Glutamatergic neuron (in vitro differentiated cells): ENCODE measurements at regions not wholly inside any gene's neighbourhood (a gene's known extent, or its start where the extent isn't known, plus 50 kb on each side); places are given as distances from the start of the nearest gene placed in this dataset.

Experiments
- DNase-seq: peaks from one replicate; pipeline ENCODE4 v3.0.0; 2022
- H3K27ac Mint-ChIP-seq: one replicate; pipeline ENCODE4 v1.8.0; 2020; ENCODE audit warnings: mild to moderate bottlenecking, mixed read lengths, inconsistent platforms; ENCODE audit not compliant: unreplicated experiment
- H3K27me3 Mint-ChIP-seq: one replicate; pipeline ENCODE4 v1.8.0; 2020; ENCODE audit warnings: mild to moderate bottlenecking, moderate library complexity, mixed read lengths, inconsistent platforms; ENCODE audit not compliant: unreplicated experiment
- H3K36me3 Mint-ChIP-seq: one replicate; pipeline ENCODE4 v1.8.0; 2020; ENCODE audit warnings: mild to moderate bottlenecking, mixed read lengths, inconsistent platforms; ENCODE audit not compliant: unreplicated experiment
- H3K4me1 Mint-ChIP-seq: one replicate; pipeline ENCODE4 v1.8.0; 2020; ENCODE audit warnings: mild to moderate bottlenecking, low read depth, mixed read lengths, inconsistent platforms; ENCODE audit not compliant: unreplicated experiment
- H3K4me3 Mint-ChIP-seq: one replicate; pipeline ENCODE4 v1.8.0; 2020; ENCODE audit warnings: mild to moderate bottlenecking, mixed read lengths, inconsistent platforms; ENCODE audit not compliant: unreplicated experiment
- H3K9me3 Mint-ChIP-seq: one replicate; pipeline ENCODE4 v1.8.0; 2020; ENCODE audit warnings: mild to moderate bottlenecking, moderate library complexity, mixed read lengths, inconsistent platforms; ENCODE audit not compliant: unreplicated experiment
- CTCF ChIP-seq: fragments of 200-600 bp; sonication (generic); IDR thresholded peaks from one replicate; pipeline ENCODE4 v1.5.0; 2021; ENCODE audit not compliant: partially characterized antibody, unreplicated experiment

- Mint-ChIP-seq H3K9me3 (no peaks in the 10 kb centered on the region), H3K27ac (no peak overlapping the region), H3K36me3 (no peaks in the 10 kb centered on the region), H3K27me3 (no peaks in the 10 kb centered on the region), H3K4me3 (no peak overlapping the region), H3K4me1 (peaks cover 4% of the 10 kb centered on the region)
- DNase-seq, result no peak
- no peak for TF ChIP-seq CTCF
Observed at GRCh38 chr2:66704786-66705185, 269.9 kb downstream of the MEIS1 start.

DNA sequence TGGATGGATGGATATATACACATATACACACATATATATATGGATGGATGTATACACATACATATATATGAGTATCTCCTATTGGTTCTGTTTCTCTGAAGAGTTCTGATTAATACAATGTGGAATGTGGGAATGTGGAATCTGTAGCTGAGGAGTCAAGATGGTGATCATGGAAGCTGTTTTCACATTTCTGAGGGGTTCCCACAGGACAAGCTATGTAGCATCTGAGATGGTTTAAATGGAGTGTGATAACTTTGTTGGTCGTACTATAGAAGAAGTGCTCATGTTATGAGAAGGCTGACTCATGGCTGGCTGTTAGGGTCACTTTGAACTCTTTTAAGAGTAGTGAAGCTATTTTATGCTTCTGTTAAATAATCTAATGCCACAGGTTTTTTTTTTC lies 279.7 kb downstream of the MEIS1 start:
- no peak for DNase-seq
- Mint-ChIP-seq H3K9me3 (no peaks in the 10 kb centered on the region), H3K4me1 (no peaks in the 10 kb centered on the region), H3K4me3 (no peak overlapping the region), H3K36me3 (no peaks in the 10 kb centered on the region), H3K27ac (no peak overlapping the region), H3K27me3 (no peaks in the 10 kb centered on the region)
- no peak for TF ChIP-seq CTCF

DNA sequence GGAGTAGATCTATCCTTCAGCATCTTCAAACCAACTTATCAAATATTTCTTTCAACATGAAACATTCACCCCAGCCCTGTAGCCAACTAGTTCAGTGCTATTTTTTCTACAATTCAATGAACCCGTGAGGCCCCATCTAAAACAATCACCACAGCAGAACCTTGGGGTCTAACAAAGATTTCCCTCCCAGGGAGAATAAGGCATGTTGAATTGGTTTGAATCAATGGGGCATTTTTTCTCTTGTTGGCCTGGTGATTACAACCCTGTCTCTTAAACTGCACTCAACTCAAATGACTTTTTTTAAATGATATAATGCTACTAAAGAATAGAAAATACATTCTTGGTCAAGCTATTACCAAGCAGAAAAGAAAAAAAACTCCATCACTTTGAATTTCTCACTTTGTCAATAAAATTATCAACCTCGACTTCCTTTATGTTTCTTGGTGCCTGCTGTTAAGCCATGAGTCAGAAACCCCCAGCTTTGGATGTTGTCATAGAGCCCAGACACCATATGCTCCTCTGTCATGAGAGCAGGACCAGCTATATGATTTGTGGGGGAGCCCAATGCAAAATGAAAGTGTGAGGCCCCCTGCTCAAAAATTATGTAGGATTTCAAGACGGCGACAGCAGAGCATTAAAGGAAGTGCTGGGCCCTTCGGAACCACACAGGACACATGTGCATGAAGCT lies 282.4 kb downstream of the MEIS1 start:
- Mint-ChIP-seq H3K27ac (no peak overlapping the region), H3K9me3 (no peaks in the 10 kb centered on the region), H3K27me3 (peaks cover 1% of the 10 kb centered on the region), H3K4me1 (no peaks in the 10 kb centered on the region), H3K36me3 (no peaks in the 10 kb centered on the region), H3K4me3 (no peak overlapping the region)
- DNase-seq, result no peak
- no peak for TF ChIP-seq CTCF

DNA sequence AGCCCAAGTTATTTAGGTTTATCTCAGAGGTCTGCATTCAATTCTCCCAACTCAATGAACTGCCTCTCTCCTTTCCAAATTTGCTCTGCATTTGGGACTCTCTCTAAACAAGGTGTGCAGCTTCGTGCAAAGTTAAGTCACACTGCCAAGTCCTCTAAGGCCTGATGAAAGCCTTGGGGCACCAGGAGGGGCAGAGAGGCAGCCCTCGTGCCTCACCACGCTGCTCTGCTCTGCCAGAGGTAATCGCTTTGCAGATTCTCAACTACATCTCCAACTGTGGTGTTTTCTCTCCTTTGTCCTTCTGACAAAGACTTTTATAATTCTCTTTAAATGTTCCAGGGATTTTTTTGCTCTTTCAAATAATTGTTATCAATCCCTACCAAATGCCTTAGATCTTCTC lies 283.0 kb downstream of the MEIS1 start:
- no peak overlapping the region for H3K27ac Mint-ChIP-seq
- no peaks in the 10 kb centered on the region for H3K9me3 Mint-ChIP-seq
- H3K4me3 Mint-ChIP-seq, result no peak overlapping the region
- DNase-seq, result no peak
- no peaks in the 10 kb centered on the region for H3K4me1 Mint-ChIP-seq
- TF ChIP-seq CTCF, result no peak
- no peaks in the 10 kb centered on the region for H3K36me3 Mint-ChIP-seq
- peaks cover 1% of the 10 kb centered on the region for H3K27me3 Mint-ChIP-seq

GRCh38 chr2:66721776-66722175 lies 286.9 kb downstream of the MEIS1 start:
- no peaks in the 10 kb centered on the region for H3K36me3 Mint-ChIP-seq
- H3K27ac Mint-ChIP-seq, result no peak overlapping the region
- no peaks in the 10 kb centered on the region for H3K9me3 Mint-ChIP-seq
- H3K4me3 Mint-ChIP-seq, result no peak overlapping the region
- H3K27me3 Mint-ChIP-seq, result peaks cover 1% of the 10 kb centered on the region
- H3K4me1 Mint-ChIP-seq, result no peaks in the 10 kb centered on the region
- DNase-seq, result no peak
- no peak for TF ChIP-seq CTCF
